NT2/D1 (cell line): ENCODE measurements at regions not wholly inside any gene's neighbourhood (a gene's known extent, or its start where the extent isn't known, plus 50 kb on each side); places are given as distances from the start of the nearest gene placed in this dataset.

Experiments
- SUZ12 ChIP-seq: IDR thresholded peaks from 2 replicates; pipeline ENCODE4 v1.6.1; 2011; ENCODE audit not compliant: insufficient read length, insufficient read depth; ENCODE audit errors: extremely low read depth
- YY1 ChIP-seq: IDR thresholded peaks from 2 replicates; pipeline ENCODE4 v1.6.1; 2011; ENCODE audit not compliant: insufficient read length, insufficient read depth
- ZNF274 ChIP-seq: IDR thresholded peaks from 2 replicates; pipeline ENCODE4 v1.6.1; 2011; ENCODE audit warnings: mild to moderate bottlenecking, low read depth, low read length

DNA sequence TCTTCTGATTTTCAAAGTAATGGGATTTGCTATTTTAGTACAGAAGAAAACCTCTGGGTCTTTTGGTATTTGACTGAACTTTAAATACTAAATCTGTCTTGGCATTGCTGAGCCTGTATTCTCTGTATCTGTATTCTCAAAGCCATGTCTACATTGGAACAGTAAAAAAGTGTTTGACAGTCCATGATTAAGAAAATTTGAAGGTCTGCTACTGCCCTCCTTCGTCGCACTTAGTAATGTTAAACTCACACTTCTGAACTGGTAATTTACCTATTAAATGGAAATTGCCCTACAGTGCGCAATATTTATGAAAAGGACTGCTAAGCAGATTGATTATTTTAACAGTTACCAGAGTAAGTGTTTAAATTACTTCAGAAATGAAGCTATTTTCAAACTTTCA, 165.7 kb upstream of the SMC2 start:
- TF ChIP-seq YY1 (no peak), ZNF274 (no peak), SUZ12 (no peak)
